Fibroblast of lung (primary cell): ENCODE measurements at regions not wholly inside any gene's neighbourhood (a gene's known extent, or its start where the extent isn't known, plus 50 kb on each side); places are given as distances from the start of the nearest gene placed in this dataset.

Experiments used
- DNase-seq, 2 donors: peaks; one replicate each; pipeline versions ENCODE4 v3.0.0 to v3.0.0-alpha.2; 2010; ENCODE audit warnings: low read depth in 2 of 2
- H2AFZ ChIP-seq: 2 replicates; pipeline ENCODE4 v1.5.1; 2012; ENCODE audit warnings: low read length, control low read depth, inconsistent platforms
- H3K27ac ChIP-seq: 2 replicates; pipeline ENCODE4 v1.5.1; 2011; ENCODE audit warnings: low read length, control low read depth; ENCODE audit not compliant: insufficient read depth
- H3K27me3 ChIP-seq: 2 replicates; pipeline ENCODE4 v1.5.1; 2011; ENCODE audit warnings: mild to moderate bottlenecking, low read length; ENCODE audit not compliant: control insufficient read depth, insufficient read depth
- H3K36me3 ChIP-seq: 2 replicates; pipeline ENCODE4 v1.5.1; 2011; ENCODE audit warnings: low read length; ENCODE audit not compliant: control insufficient read depth, insufficient read depth
- H3K4me1 ChIP-seq: 2 replicates; pipeline ENCODE4 v1.5.1; 2011; ENCODE audit warnings: low read length; ENCODE audit not compliant: control insufficient read depth, insufficient read depth; ENCODE audit errors: extremely low read depth
- H3K4me2 ChIP-seq: 2 replicates; pipeline ENCODE4 v1.5.1; 2011; ENCODE audit warnings: low read length, control low read depth; ENCODE audit not compliant: insufficient read depth; ENCODE audit errors: extremely low read depth
- H3K4me3 ChIP-seq, 4 experiments: fragments of 200-600 bp in 1 of 4; sonication (generic) in 1 of 4; replicated peaks in 1 of 4; 2 replicates each; pipeline ENCODE4 v1.5.1; 2011 to 2016; ENCODE audit warnings: low read length in 4 of 4, low read depth in 3 of 4, mild to moderate bottlenecking in 3 of 4, control low read depth in 2 of 4, inconsistent platforms in 1 of 4, mixed read lengths in 1 of 4; ENCODE audit not compliant: insufficient read depth in 1 of 4; ENCODE audit errors: control extremely low read depth in 1 of 4
- H3K79me2 ChIP-seq: 2 replicates; pipeline ENCODE4 v1.5.1; 2012; ENCODE audit warnings: mild to moderate bottlenecking, low read length, inconsistent platforms; ENCODE audit not compliant: control insufficient read depth, insufficient read depth
- H3K9ac ChIP-seq: 2 replicates; pipeline ENCODE4 v1.5.1; 2011; ENCODE audit warnings: mild to moderate bottlenecking, low read length, control low read depth; ENCODE audit not compliant: insufficient read depth
- H3K9me3 ChIP-seq: 2 replicates; pipeline ENCODE4 v1.5.1; 2012; ENCODE audit warnings: low read depth, low read length; ENCODE audit not compliant: control insufficient read depth, insufficient read depth
- H4K20me1 ChIP-seq: 2 replicates; pipeline ENCODE4 v1.5.1; 2011; ENCODE audit warnings: low read length; ENCODE audit not compliant: control insufficient read depth, insufficient read depth; ENCODE audit errors: extremely low read depth
- EZH2 ChIP-seq: IDR thresholded peaks from 2 replicates; pipeline ENCODE4 v1.5.1; 2012; ENCODE audit warnings: low read length, control low read depth, mild to moderate bottlenecking; ENCODE audit errors: missing control alignments
- TF ChIP-seq, protein P1 (sequence below), 2 donors: IDR thresholded peaks in 1 of 2; conservative IDR thresholded peaks in 1 of 2; 1 replicate in 1 of 2; 2 replicates in 1 of 2; pipeline ENCODE4 v1.5.1; 2011 to 2012; ENCODE audit warnings: low read length in 2 of 2, control low read depth in 1 of 2, inconsistent platforms in 1 of 2, low read depth in 1 of 2, mild to moderate bottlenecking in 1 of 2

DNA sequence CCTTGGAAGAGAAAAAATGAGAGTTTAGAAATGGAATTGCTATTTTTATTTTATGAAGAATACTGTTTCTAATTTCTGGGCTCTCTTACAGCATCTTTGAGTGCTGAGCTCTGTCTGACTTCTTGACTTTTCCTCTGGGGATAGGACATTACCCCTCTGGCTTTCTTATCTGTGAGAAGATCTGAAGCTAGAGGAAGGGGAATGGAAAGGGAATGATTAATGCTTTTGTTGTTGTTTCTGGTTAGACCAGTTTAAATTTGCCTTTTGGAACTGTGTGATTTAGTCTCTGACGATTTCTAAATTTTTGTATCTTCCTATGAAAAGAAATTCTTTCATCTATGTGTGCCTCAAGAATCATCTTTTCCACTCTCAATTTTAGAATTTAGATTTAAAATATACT lies 811.4 kb downstream of the REEP3 start:
- H2AFZ ChIP-seq: no peak overlapping the region
- DNase-seq: no peak
- no peaks in the 10 kb centered on the region for H3K36me3 ChIP-seq
- no peaks in the 10 kb centered on the region for H3K4me1 ChIP-seq
- H3K9me3 ChIP-seq: no peaks in the 10 kb centered on the region
- no peak overlapping the region for H3K27ac ChIP-seq
- H4K20me1 ChIP-seq: no peaks in the 10 kb centered on the region
- no peak overlapping the region for H3K4me3 ChIP-seq
- TF ChIP-seq EZH2: no peak
- TF ChIP-seq, protein P1, sequence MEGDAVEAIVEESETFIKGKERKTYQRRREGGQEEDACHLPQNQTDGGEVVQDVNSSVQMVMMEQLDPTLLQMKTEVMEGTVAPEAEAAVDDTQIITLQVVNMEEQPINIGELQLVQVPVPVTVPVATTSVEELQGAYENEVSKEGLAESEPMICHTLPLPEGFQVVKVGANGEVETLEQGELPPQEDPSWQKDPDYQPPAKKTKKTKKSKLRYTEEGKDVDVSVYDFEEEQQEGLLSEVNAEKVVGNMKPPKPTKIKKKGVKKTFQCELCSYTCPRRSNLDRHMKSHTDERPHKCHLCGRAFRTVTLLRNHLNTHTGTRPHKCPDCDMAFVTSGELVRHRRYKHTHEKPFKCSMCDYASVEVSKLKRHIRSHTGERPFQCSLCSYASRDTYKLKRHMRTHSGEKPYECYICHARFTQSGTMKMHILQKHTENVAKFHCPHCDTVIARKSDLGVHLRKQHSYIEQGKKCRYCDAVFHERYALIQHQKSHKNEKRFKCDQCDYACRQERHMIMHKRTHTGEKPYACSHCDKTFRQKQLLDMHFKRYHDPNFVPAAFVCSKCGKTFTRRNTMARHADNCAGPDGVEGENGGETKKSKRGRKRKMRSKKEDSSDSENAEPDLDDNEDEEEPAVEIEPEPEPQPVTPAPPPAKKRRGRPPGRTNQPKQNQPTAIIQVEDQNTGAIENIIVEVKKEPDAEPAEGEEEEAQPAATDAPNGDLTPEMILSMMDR (conservative IDR thresholded peaks at IDR 0.05 in 1 of 2, IDR thresholded peaks at IDR 0.05 in 1 of 2; ENCODE audit: low read depth in 1 of 2, low read length in 2 of 2): no peak
- H3K27me3 ChIP-seq: no peaks in the 10 kb centered on the region
- H3K79me2 ChIP-seq: no peaks in the 10 kb centered on the region
- no peak overlapping the region for H3K9ac ChIP-seq
- H3K4me2 ChIP-seq: no peak overlapping the region

DNA sequence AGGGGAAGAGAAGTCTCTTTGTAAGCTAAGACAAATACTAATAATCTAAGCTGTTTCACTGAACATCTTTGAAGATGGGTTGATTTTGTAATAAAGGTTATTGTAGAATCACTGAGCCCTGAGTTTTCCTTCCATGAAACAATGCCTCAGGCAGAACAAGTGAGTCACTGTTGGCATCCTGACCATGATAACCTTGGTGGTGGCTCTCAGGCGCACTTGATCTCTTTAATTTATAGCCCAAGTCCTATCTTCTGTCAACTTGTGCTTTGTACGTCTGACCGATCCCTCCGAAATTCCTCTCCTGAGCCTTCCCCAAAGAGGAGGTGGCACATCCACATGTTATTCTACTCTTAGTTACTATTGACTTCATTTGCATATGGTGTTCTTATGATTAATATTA lies 812.9 kb downstream of the REEP3 start:
- Histone ChIP-seq H3K9me3 (no peaks in the 10 kb centered on the region), H2AFZ (no peak overlapping the region), H3K79me2 (no peaks in the 10 kb centered on the region), H3K27me3 (no peaks in the 10 kb centered on the region), H3K4me3 (no peak overlapping the region), H4K20me1 (no peaks in the 10 kb centered on the region), H3K36me3 (no peaks in the 10 kb centered on the region), H3K9ac (no peak overlapping the region), H3K4me2 (no peak overlapping the region), H3K27ac (no peak overlapping the region), H3K4me1 (no peaks in the 10 kb centered on the region)
- TF ChIP-seq, protein P1 (conservative IDR thresholded peaks at IDR 0.05 in 1 of 2, IDR thresholded peaks at IDR 0.05 in 1 of 2; ENCODE audit: low read depth in 1 of 2, low read length in 2 of 2): no peak
- no peak for TF ChIP-seq EZH2
- DNase-seq: no peak

DNA sequence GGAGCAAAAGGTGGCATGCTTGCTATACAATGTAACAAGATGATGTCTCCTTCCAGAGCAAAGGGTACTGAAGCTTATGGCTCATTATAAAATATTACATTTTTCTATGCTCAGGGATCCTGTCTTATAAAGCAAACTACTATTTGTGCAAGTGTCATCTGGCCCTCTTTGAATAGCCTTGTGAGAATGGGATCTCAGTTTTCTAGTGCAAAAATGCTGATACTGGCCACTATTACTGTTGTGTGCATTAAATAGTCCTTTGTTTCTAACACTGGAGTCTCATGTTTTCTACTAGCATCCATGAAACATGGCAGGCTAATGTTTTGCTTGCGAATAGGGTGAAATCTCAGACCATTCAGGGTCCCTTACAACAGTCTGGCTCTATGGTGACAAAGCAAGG lies 823.0 kb downstream of the REEP3 start:
- no peaks in the 10 kb centered on the region for H3K4me1 ChIP-seq
- TF ChIP-seq, protein P1 (conservative IDR thresholded peaks at IDR 0.05 in 1 of 2, IDR thresholded peaks at IDR 0.05 in 1 of 2; ENCODE audit: low read depth in 1 of 2, low read length in 2 of 2): no peak
- TF ChIP-seq EZH2: no peak
- no peaks in the 10 kb centered on the region for H3K27me3 ChIP-seq
- H3K36me3 ChIP-seq: no peaks in the 10 kb centered on the region
- no peak overlapping the region for H3K4me2 ChIP-seq
- DNase-seq: no peak
- H3K27ac ChIP-seq: no peak overlapping the region
- no peak overlapping the region for H3K4me3 ChIP-seq
- no peaks in the 10 kb centered on the region for H3K79me2 ChIP-seq
- H4K20me1 ChIP-seq: no peaks in the 10 kb centered on the region
- no peaks in the 10 kb centered on the region for H3K9me3 ChIP-seq
- H2AFZ ChIP-seq: no peak overlapping the region
- H3K9ac ChIP-seq: no peak overlapping the region
